Right atrium auricular region (tissue), 2 donors: ENCODE measurements at regions not wholly inside any gene's neighbourhood (a gene's known extent, or its start where the extent isn't known, plus 50 kb on each side); places are given as distances from the start of the nearest gene placed in this dataset.

Experiments used
- DNase-seq: peaks from one replicate; pipeline ENCODE4 v3.0.0-alpha.2; 2019; ENCODE audit warnings: low spot score
- H3K27ac ChIP-seq, 2 donors: fragments of 200-600 bp; sonication (generic); 1 replicate in 1 of 2; 2 replicates in 1 of 2; pipeline ENCODE4 v1.5.1; 2016 to 2019
- H3K27me3 ChIP-seq, 2 donors: fragments of 200-600 bp; sonication (generic); one replicate each; pipeline versions ENCODE4 v1.5.1 to v1.6.0; 2017 to 2019
- H3K36me3 ChIP-seq: fragments of 200-600 bp; sonication (generic); one replicate; pipeline ENCODE4 v1.5.1; 2016
- H3K4me1 ChIP-seq, 2 donors: fragments of 200-600 bp; sonication (generic); one replicate each; pipeline versions ENCODE4 v1.5.1 to v1.6.0; 2017 to 2019
- H3K4me3 ChIP-seq, 2 donors: fragments of 200-600 bp; sonication (generic); 1 replicate in 1 of 2; 2 replicates in 1 of 2; pipeline ENCODE4 v1.5.1; 2017 to 2019; ENCODE audit warnings: mild to moderate bottlenecking in 1 of 2, moderate library complexity in 1 of 2
- H3K9me3 ChIP-seq, 2 donors: fragments of 200-600 bp; sonication (generic); one replicate each; pipeline ENCODE4 v1.5.1; 2019
- TF ChIP-seq, protein P1 (sequence below), 2 donors: fragments of 200-600 bp; sonication (generic); IDR thresholded peaks; one replicate each; pipeline ENCODE4 v1.5.1; 2019; ENCODE audit warnings: antibody characterized with exemption in 2 of 2

GRCh38 chr3:171953301-171954022 is 85.9 kb upstream of the FNDC3B start:
- Histone ChIP-seq H3K27ac (no peak overlapping the region), H3K4me3 (no peak overlapping the region), H3K36me3 (no peaks in the 10 kb centered on the region), H3K9me3 (no peaks in the 10 kb centered on the region), H3K27me3 (no peaks in the 10 kb centered on the region), H3K4me1 (peaks cover 0 to 6% of the 10 kb centered on the region in 2 donors)
- DNase-seq: no peak
- TF ChIP-seq, protein P1, sequence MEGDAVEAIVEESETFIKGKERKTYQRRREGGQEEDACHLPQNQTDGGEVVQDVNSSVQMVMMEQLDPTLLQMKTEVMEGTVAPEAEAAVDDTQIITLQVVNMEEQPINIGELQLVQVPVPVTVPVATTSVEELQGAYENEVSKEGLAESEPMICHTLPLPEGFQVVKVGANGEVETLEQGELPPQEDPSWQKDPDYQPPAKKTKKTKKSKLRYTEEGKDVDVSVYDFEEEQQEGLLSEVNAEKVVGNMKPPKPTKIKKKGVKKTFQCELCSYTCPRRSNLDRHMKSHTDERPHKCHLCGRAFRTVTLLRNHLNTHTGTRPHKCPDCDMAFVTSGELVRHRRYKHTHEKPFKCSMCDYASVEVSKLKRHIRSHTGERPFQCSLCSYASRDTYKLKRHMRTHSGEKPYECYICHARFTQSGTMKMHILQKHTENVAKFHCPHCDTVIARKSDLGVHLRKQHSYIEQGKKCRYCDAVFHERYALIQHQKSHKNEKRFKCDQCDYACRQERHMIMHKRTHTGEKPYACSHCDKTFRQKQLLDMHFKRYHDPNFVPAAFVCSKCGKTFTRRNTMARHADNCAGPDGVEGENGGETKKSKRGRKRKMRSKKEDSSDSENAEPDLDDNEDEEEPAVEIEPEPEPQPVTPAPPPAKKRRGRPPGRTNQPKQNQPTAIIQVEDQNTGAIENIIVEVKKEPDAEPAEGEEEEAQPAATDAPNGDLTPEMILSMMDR (IDR thresholded peaks at IDR 0.05): no peak

GRCh38 chr3:171954690-171955383 is 84.5 kb upstream of the FNDC3B start:
- H3K4me3 ChIP-seq: no peak overlapping the region
- H3K36me3 ChIP-seq: no peaks in the 10 kb centered on the region
- no peak for DNase-seq
- TF ChIP-seq, protein P1 (IDR thresholded peaks at IDR 0.05): no peak
- no peak overlapping the region for H3K27ac ChIP-seq
- no peaks in the 10 kb centered on the region for H3K9me3 ChIP-seq
- H3K4me1 ChIP-seq: peaks cover 0 to 6% of the 10 kb centered on the region in 2 donors
- no peaks in the 10 kb centered on the region for H3K27me3 ChIP-seq

DNA sequence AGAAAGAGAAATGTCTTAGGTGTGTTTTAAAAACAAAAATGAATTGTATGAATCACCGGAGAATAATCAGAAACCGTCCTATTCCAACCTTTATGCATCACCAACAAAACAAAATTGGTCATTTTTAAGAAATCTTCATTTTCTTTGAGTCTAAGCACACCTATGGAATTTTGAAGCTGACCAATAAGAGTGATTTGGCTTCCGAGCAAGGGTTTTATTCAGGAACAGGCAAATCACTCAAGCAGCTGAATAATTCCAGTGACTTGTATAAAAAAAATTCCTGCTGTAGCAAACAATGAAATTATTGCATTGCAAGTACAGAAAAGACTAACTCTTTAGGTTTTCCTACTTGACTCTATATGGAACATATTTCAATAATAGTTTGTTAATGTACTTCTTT is 83.8 kb upstream of the FNDC3B start:
- peaks cover 0 to 6% of the 10 kb centered on the region in 2 donors for H3K4me1 ChIP-seq
- H3K27me3 ChIP-seq: no peaks in the 10 kb centered on the region
- no peak overlapping the region for H3K4me3 ChIP-seq
- TF ChIP-seq, protein P1 (IDR thresholded peaks at IDR 0.05): no peak
- DNase-seq: no peak
- no peak overlapping the region for H3K27ac ChIP-seq
- H3K9me3 ChIP-seq: no peaks in the 10 kb centered on the region
- H3K36me3 ChIP-seq: no peaks in the 10 kb centered on the region

GRCh38 chr3:171956181-171956683 is 83.1 kb upstream of the FNDC3B start:
- no peak overlapping the region for H3K4me3 ChIP-seq
- no peaks in the 10 kb centered on the region for H3K9me3 ChIP-seq
- no peaks in the 10 kb centered on the region for H3K27me3 ChIP-seq
- no peak overlapping the region for H3K27ac ChIP-seq
- no peaks in the 10 kb centered on the region for H3K36me3 ChIP-seq
- DNase-seq: no peak
- TF ChIP-seq, protein P1 (IDR thresholded peaks at IDR 0.05): no peak
- peaks cover 0 to 6% of the 10 kb centered on the region in 2 donors for H3K4me1 ChIP-seq

DNA sequence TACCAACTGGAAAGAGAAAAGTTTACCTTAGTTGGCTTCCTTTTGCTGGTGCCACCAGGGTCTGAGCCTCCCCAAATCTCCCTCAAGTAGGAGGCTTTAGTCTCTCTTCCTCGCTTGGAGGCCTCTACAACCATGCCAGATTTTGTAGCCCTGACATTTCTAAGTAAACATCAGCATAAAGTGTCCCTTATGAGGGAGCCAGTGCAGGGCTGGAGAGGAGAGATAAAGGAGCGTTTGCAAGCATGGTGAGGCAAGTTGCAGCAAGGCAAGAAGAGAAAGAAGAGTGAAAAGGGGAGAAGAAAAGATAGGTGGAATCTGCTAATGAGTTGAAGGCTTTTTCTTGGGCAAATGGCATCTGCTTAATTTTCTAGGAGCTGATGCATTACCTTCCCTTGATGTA is 82.7 kb upstream of the FNDC3B start:
- H3K27ac ChIP-seq: no peak overlapping the region
- TF ChIP-seq, protein P1 (IDR thresholded peaks at IDR 0.05): no peak
- DNase-seq: no peak
- no peaks in the 10 kb centered on the region for H3K9me3 ChIP-seq
- no peaks in the 10 kb centered on the region for H3K36me3 ChIP-seq
- no peak overlapping the region for H3K4me3 ChIP-seq
- no peaks in the 10 kb centered on the region for H3K27me3 ChIP-seq
- peaks cover 0 to 6% of the 10 kb centered on the region in 2 donors for H3K4me1 ChIP-seq
